H1 (cell line): ENCODE measurements at regions not wholly inside any gene's neighbourhood (a gene's known extent, or its start where the extent isn't known, plus 50 kb on each side); places are given as distances from the start of the nearest gene placed in this dataset.

Experiments
- CTCF ChIA-PET: fragments of 300-600 bp; sonication (Branson Sonifier 250); formaldehyde crosslinking; loops from one replicate; lab custom pipeline; 2021; ENCODE audit not compliant: partially characterized antibody; lab: Charles Lee
- POLR2A ChIA-PET: fragments of 300-600 bp; sonication (Branson Sonifier 250); formaldehyde crosslinking; loops from one replicate; lab custom pipeline; 2021; ENCODE audit warnings: inconsistent platforms; ENCODE audit not compliant: partially characterized antibody; lab: Charles Lee
- DNase-seq, 2 experiments: peaks; one replicate each; pipeline versions ENCODE4 v3.0.0 to v3.0.0-alpha.2; 2010 to 2022; ENCODE audit warnings: low spot score in 2 of 2, low read depth in 1 of 2, mixed read lengths in 1 of 2
- FAIRE-seq: peaks from 2 replicates; lab custom pipeline; 2011; peaks lifted over from hg19 to GRCh38; lab: Jason Lieb, UNC
- H2AFZ ChIP-seq: 2 replicates; pipeline ENCODE4 v1.8.1; 2012; ENCODE audit warnings: low read length, inconsistent platforms
- H2AK5ac ChIP-seq: 2 replicates; pipeline ENCODE4 v1.6.1; 2013; ENCODE audit warnings: low read depth, low read length
- H2BK120ac ChIP-seq: replicated peaks from 2 replicates; pipeline ENCODE3; 2013; ENCODE audit warnings: low read depth, low read length, inconsistent platforms
- H2BK12ac ChIP-seq: 2 replicates; pipeline ENCODE4 v1.6.1; 2013; ENCODE audit warnings: low read depth, low read length
- H2BK15ac ChIP-seq: 2 replicates; pipeline ENCODE4 v1.6.1; 2013; ENCODE audit warnings: low read length
- H2BK20ac ChIP-seq: 2 replicates; pipeline ENCODE4 v1.6.1; 2013; ENCODE audit warnings: low read length
- H2BK5ac ChIP-seq: 2 replicates; pipeline ENCODE4 v1.6.1; 2013; ENCODE audit warnings: low read depth, low read length
- H3K14ac ChIP-seq: 2 replicates; pipeline ENCODE4 v1.6.1; 2013; ENCODE audit warnings: inconsistent platforms; ENCODE audit not compliant: insufficient read length
- H3K18ac ChIP-seq: 2 replicates; pipeline ENCODE4 v1.6.1; 2013; ENCODE audit warnings: low read length; ENCODE audit errors: extremely low read depth
- H3K23ac ChIP-seq: 2 replicates; pipeline ENCODE4 v1.6.1; 2013; ENCODE audit warnings: inconsistent platforms; ENCODE audit not compliant: insufficient read length
- H3K23me2 ChIP-seq: 2 replicates; pipeline ENCODE4 v1.6.1; 2013; ENCODE audit warnings: low read depth, low read length
- H3K27ac ChIP-seq: 2 replicates; pipeline ENCODE4 v1.6.1; 2011; ENCODE audit warnings: low read depth, low read length, inconsistent platforms
- H3K27me3 ChIP-seq, 4 experiments: replicated peaks in 1 of 4; 1 replicate in 1 of 4; 2 replicates in 3 of 4; pipeline versions ENCODE4 v1.6.1 to v1.8.1; 2011 to 2013; ENCODE audit warnings: low read length in 3 of 4, mild to moderate bottlenecking in 3 of 4, inconsistent platforms in 2 of 4, mixed read lengths in 2 of 4, moderate library complexity in 1 of 4; ENCODE audit not compliant: control insufficient read depth in 3 of 4, insufficient read depth in 3 of 4; ENCODE audit errors: extremely low read depth in 1 of 4
- H3K36me3 ChIP-seq, 4 experiments: 2 replicates each; pipeline versions ENCODE4 v1.6.1 to v1.8.1; 2011 to 2013; ENCODE audit warnings: mild to moderate bottlenecking in 4 of 4, low read length in 3 of 4, moderate library complexity in 2 of 4, control low read depth in 1 of 4, inconsistent platforms in 1 of 4; ENCODE audit not compliant: insufficient read depth in 4 of 4, control insufficient read depth in 2 of 4
- H3K4ac ChIP-seq: replicated peaks from 2 replicates; pipeline ENCODE3; 2013; ENCODE audit warnings: low read length, low read depth, mixed read lengths, inconsistent platforms; ENCODE audit not compliant: insufficient read length
- H3K4me1 ChIP-seq, 4 experiments: replicated peaks in 1 of 4; 1 replicate in 1 of 4; 2 replicates in 3 of 4; pipeline versions ENCODE4 v1.6.1 to v1.8.1; 2011 to 2013; ENCODE audit warnings: low read length in 3 of 4, inconsistent platforms in 2 of 4, mixed read lengths in 1 of 4; ENCODE audit not compliant: insufficient read depth in 4 of 4, control insufficient read depth in 3 of 4
- H3K4me2 ChIP-seq, 2 experiments: 2 replicates each; pipeline versions ENCODE4 v1.6.1 to v1.8.1; 2011 to 2013; ENCODE audit warnings: low read depth in 2 of 2, low read length in 2 of 2, control low read depth in 1 of 2, inconsistent platforms in 1 of 2, mild to moderate bottlenecking in 1 of 2; ENCODE audit not compliant: insufficient read depth in 1 of 2
- H3K4me3 ChIP-seq, 4 experiments: fragments of 200-600, 300-600 bp in 1 of 4; sonication (generic), shearing (Covaris generic), sonication (Bioruptor Twin) in 1 of 4; 2 replicates each; pipeline versions ENCODE4 v1.5.1 to v1.8.1; 2011 to 2016; ENCODE audit warnings: low read length in 4 of 4, low read depth in 3 of 4, control low read depth in 2 of 4, inconsistent platforms in 2 of 4, mild to moderate bottlenecking in 2 of 4, mixed read lengths in 1 of 4, moderate library complexity in 1 of 4; ENCODE audit not compliant: insufficient read depth in 2 of 4; ENCODE audit errors: extremely low read depth in 1 of 4
- H3K56ac ChIP-seq: replicated peaks from 2 replicates; pipeline ENCODE3; 2013; ENCODE audit warnings: low read depth, mild to moderate bottlenecking, mixed read lengths, low read length, inconsistent platforms; ENCODE audit not compliant: insufficient read length
- H3K79me1 ChIP-seq: 2 replicates; pipeline ENCODE4 v1.6.1; 2013; ENCODE audit warnings: low read depth, low read length, control low read depth
- H3K79me2 ChIP-seq, 2 experiments: 2 replicates each; pipeline versions ENCODE4 v1.6.1 to v1.8.1; 2012 to 2013; ENCODE audit warnings: low read length in 2 of 2, mild to moderate bottlenecking in 2 of 2, inconsistent platforms in 1 of 2; ENCODE audit not compliant: insufficient read depth in 2 of 2, control insufficient read depth in 1 of 2
- H3K9ac ChIP-seq, 4 experiments: replicated peaks in 1 of 4; 1 replicate in 1 of 4; 2 replicates in 3 of 4; pipeline versions ENCODE4 v1.6.1 to v1.8.1; 2011 to 2013; ENCODE audit warnings: low read depth in 3 of 4, low read length in 3 of 4, control low read depth in 2 of 4, mild to moderate bottlenecking in 2 of 4, moderate library complexity in 2 of 4, inconsistent platforms in 1 of 4; ENCODE audit errors: extremely low read depth in 1 of 4
- H3K9me3 ChIP-seq, 2 experiments: 2 replicates each; pipeline versions ENCODE4 v1.6.1 to v1.8.1; 2012 to 2013; ENCODE audit warnings: mild to moderate bottlenecking in 2 of 2, moderate library complexity in 2 of 2, control low read depth in 1 of 2, inconsistent platforms in 1 of 2, low read depth in 1 of 2, low read length in 1 of 2, mixed read lengths in 1 of 2; ENCODE audit not compliant: insufficient read depth in 2 of 2
- H4K20me1 ChIP-seq, 2 experiments: replicated peaks in 1 of 2; 2 replicates each; pipeline versions ENCODE3 to v1.8.1; 2011 to 2013; ENCODE audit warnings: inconsistent platforms in 2 of 2, low read length in 2 of 2, mild to moderate bottlenecking in 1 of 2; ENCODE audit not compliant: insufficient read depth in 2 of 2, control insufficient read depth in 1 of 2
- H4K5ac ChIP-seq: 2 replicates; pipeline ENCODE4 v1.6.1; 2013; ENCODE audit warnings: low read length, low read depth, mixed read lengths, inconsistent platforms; ENCODE audit not compliant: insufficient read length
- H4K8ac ChIP-seq: 2 replicates; pipeline ENCODE4 v1.8.0; 2013; ENCODE audit warnings: mild to moderate bottlenecking, moderate library complexity, low read length, inconsistent platforms; ENCODE audit not compliant: insufficient read depth; ENCODE audit errors: extremely low read depth
- H4K91ac ChIP-seq: replicated peaks from 2 replicates; pipeline ENCODE3; 2013; ENCODE audit warnings: low read length, mixed read lengths, inconsistent platforms; ENCODE audit not compliant: insufficient read length
- CBX8 ChIP-seq: fragments of 300-800, 300-1000 bp; sonication (generic); IDR thresholded peaks from 2 replicates; pipeline ENCODE4 v1.7.1; 2016; ENCODE audit warnings: low read depth, low read length, borderline replicate concordance
- CEBPB ChIP-seq: IDR thresholded peaks from 2 replicates; pipeline ENCODE4 v1.6.1; 2012; ENCODE audit warnings: low read depth, low read length
- CHD1 ChIP-seq: IDR thresholded peaks from 2 replicates; pipeline ENCODE4 v1.6.1; 2012; ENCODE audit warnings: low read depth, low read length, improper control_type of control experiment
- CTBP2 ChIP-seq: IDR thresholded peaks from 2 replicates; pipeline ENCODE4 v1.7.0; 2011; ENCODE audit warnings: borderline replicate concordance, mild to moderate bottlenecking, moderate library complexity, mixed read lengths, low read length; ENCODE audit not compliant: insufficient read depth, insufficient read length
- RBBP5 ChIP-seq: IDR thresholded peaks from 2 replicates; pipeline ENCODE4 v1.7.1; 2012; ENCODE audit warnings: low read depth, mild to moderate bottlenecking, inconsistent platforms, low read length, moderate library complexity, borderline replicate concordance
- SAP30 ChIP-seq: fragments of 300-600 bp; sonication (generic); IDR thresholded peaks from 2 replicates; pipeline ENCODE4 v1.7.1; 2012; ENCODE audit warnings: low read length, moderate library complexity, mild to moderate bottlenecking, inconsistent platforms; ENCODE audit not compliant: insufficient read depth, insufficient replicate concordance
- SIRT6 ChIP-seq: IDR thresholded peaks from one replicate; pipeline ENCODE4 v1.7.1; 2012; ENCODE audit warnings: low read length, inconsistent platforms
- SP4 ChIP-seq: IDR thresholded peaks from 2 replicates; pipeline ENCODE4 v1.6.1; 2012; ENCODE audit warnings: low read length, inconsistent platforms
- SRF ChIP-seq: IDR thresholded peaks from 2 replicates; pipeline ENCODE4 v1.6.1; 2011; ENCODE audit warnings: mild to moderate bottlenecking, low read depth, low read length, moderate library complexity
- TF ChIP-seq, protein P1 (sequence below): IDR thresholded peaks from 2 replicates; pipeline ENCODE4 v1.6.1; 2012; ENCODE audit warnings: inconsistent platforms
- TF ChIP-seq, protein P2 (sequence below): IDR thresholded peaks from 2 replicates; pipeline ENCODE4 v1.6.1; 2011; ENCODE audit warnings: low read depth, mild to moderate bottlenecking, low read length; ENCODE audit not compliant: insufficient read depth
- TF ChIP-seq, protein P3 (sequence below), 3 experiments: IDR thresholded peaks; 1 replicate in 2 of 3; 2 replicates in 1 of 3; pipeline versions ENCODE4 v1.5.1 to v1.6.1; 2011; ENCODE audit warnings: low read length in 3 of 3, mild to moderate bottlenecking in 3 of 3, inconsistent platforms in 2 of 3, low read depth in 1 of 3, moderate library complexity in 1 of 3; ENCODE audit not compliant: insufficient read depth in 1 of 3; ENCODE audit errors: control extremely low read depth in 1 of 3

DNA sequence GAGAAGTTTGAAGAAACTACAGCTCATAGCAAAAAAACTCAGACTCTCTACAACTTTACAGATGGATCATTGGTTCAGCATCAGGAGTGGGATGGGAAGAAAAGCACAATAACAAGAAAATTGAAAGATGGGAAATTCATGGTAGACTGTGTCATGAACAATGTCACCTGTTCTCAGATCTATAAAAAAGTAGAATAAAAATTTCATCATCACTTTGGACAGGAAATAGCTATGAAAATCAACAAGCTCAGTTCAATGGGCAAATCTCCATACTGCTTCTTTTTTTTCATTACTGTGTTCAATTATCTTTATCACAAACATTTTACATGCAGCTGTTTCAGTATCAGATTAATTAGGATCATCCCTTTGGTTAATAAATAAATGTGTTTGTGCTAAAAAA, 76.5 kb upstream of the RAPGEF2 start:
- Histone ChIP-seq H3K9me3 (no peaks in the 10 kb centered on the region), H3K79me1 (no peaks in the 10 kb centered on the region), H2BK120ac (no peak overlapping the region), H2BK5ac (no peak overlapping the region), H4K5ac (no peak overlapping the region), H4K8ac (no peak overlapping the region), H4K20me1 (no peaks in the 10 kb centered on the region), H4K91ac (no peak overlapping the region), H2BK12ac (0 out of 2 replicates have a peak overlapping the region, but pooled peaks have one; percentile 96), H3K14ac (no peak overlapping the region), H2BK15ac (no peak overlapping the region), H3K27me3 (no peaks in the 10 kb centered on the region), H3K4me2 (no peak overlapping the region), H3K27ac (no peak overlapping the region), H3K9ac (no peak overlapping the region), H3K18ac (no peak overlapping the region), H3K56ac (no peak overlapping the region), H3K4me1 (peaks cover 5 to 23% (median 13%) of the 10 kb centered on the region in 4 experiments; a peak in 6 of 7 replicates), H2BK20ac (no peak overlapping the region), H3K36me3 (no peaks in the 10 kb centered on the region; a peak in 1 of 8 replicates), H3K4me3 (no peak overlapping the region), H3K4ac (no peak overlapping the region), H3K79me2 (no peaks in the 10 kb centered on the region), H2AK5ac (no peak overlapping the region), H3K23ac (no peak overlapping the region), H2AFZ (peak overlapping the region; percentile 17; the same call in 1 of the 2 replicates), H3K23me2 (no peaks in the 10 kb centered on the region)
- CTCF ChIA-PET, result interaction anchor here (0.6 to 1.6 kb wide), 6 partner anchors 10 to 429 kb away, joined by 3 to 4 read pairs (median 3); no protein-coding TSS in a partner anchor
- DNase-seq (no peak), FAIRE-seq (no peak)
- POLR2A ChIA-PET, result no interaction called here
- no peak for TF ChIP-seq CHD1
- TF ChIP-seq, protein P1, sequence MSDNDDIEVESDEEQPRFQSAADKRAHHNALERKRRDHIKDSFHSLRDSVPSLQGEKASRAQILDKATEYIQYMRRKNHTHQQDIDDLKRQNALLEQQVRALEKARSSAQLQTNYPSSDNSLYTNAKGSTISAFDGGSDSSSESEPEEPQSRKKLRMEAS, result no peak
- no peak for TF ChIP-seq CEBPB
- TF ChIP-seq SRF, result no peak
- no peak for TF ChIP-seq SIRT6
- no peak for TF ChIP-seq SP4
- TF ChIP-seq, protein P2, sequence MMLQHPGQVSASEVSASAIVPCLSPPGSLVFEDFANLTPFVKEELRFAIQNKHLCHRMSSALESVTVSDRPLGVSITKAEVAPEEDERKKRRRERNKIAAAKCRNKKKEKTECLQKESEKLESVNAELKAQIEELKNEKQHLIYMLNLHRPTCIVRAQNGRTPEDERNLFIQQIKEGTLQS, result no peak
- TF ChIP-seq, protein P3, sequence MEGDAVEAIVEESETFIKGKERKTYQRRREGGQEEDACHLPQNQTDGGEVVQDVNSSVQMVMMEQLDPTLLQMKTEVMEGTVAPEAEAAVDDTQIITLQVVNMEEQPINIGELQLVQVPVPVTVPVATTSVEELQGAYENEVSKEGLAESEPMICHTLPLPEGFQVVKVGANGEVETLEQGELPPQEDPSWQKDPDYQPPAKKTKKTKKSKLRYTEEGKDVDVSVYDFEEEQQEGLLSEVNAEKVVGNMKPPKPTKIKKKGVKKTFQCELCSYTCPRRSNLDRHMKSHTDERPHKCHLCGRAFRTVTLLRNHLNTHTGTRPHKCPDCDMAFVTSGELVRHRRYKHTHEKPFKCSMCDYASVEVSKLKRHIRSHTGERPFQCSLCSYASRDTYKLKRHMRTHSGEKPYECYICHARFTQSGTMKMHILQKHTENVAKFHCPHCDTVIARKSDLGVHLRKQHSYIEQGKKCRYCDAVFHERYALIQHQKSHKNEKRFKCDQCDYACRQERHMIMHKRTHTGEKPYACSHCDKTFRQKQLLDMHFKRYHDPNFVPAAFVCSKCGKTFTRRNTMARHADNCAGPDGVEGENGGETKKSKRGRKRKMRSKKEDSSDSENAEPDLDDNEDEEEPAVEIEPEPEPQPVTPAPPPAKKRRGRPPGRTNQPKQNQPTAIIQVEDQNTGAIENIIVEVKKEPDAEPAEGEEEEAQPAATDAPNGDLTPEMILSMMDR (IDR thresholded peaks at IDR 0.05; ENCODE audit: control extremely low read depth in 1 of 3, insufficient read depth in 1 of 3, low read depth in 1 of 3, low read length in 3 of 3), result no peak
- TF ChIP-seq CBX8, result no peak
- no peak for TF ChIP-seq SAP30
- no peak for TF ChIP-seq CTBP2
- TF ChIP-seq RBBP5, result no peak
